Amniotic epithelial cell (primary cell): ENCODE measurements at regions not wholly inside any gene's neighbourhood (a gene's known extent, or its start where the extent isn't known, plus 50 kb on each side); places are given as distances from the start of the nearest gene placed in this dataset.
"Not testable (repeated sequence)": the region's sequence is repeated elsewhere in the genome, so short reads cannot be mapped to it uniquely, and the experiment has no call there.

Experiments used
- DNase-seq: peaks from one replicate; pipeline ENCODE4 v3.0.0-alpha.2; 2010; ENCODE audit warnings: low read depth

DNA sequence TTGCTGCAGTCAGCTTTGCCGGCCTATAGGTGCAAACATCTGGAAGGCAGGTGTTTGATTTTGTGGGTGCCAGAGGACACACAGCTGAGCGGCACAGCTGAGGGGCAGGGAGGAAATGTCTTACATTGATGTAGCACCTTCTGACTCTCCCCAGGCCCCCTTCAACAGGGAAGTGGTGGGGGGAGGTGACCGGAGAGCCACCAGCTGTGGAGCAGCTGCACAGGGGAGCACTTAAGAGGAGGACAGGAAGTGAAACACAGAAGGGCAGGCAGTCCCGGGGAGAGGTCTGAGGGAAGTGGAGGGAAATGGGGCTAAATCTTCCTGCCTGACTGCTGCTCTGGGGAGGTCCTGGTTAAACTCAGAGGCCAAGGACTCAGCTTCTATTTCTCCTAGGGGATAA is 409.1 kb downstream of the TNS1 start:
- DNase-seq, result no peak

DNA sequence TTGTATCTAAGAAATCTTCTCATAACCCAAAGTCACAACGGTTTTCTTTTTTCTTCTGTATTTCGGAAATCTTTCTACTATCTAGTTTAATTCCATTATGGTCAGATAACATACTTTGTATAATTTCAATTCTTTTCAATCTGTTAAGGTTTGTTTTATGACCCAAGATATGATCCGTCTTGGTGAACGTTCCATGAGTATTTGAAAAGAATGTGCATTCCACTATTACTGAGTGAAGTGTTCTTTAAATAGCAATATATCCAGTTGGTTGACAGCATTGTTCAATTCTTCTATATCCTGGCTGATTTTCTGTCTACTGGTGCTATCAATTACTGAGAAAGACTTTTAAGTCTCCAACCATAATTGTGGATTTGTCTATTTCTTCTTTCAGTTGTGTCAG is 414.5 kb downstream of the TNS1 start:
- no peak for DNase-seq

DNA sequence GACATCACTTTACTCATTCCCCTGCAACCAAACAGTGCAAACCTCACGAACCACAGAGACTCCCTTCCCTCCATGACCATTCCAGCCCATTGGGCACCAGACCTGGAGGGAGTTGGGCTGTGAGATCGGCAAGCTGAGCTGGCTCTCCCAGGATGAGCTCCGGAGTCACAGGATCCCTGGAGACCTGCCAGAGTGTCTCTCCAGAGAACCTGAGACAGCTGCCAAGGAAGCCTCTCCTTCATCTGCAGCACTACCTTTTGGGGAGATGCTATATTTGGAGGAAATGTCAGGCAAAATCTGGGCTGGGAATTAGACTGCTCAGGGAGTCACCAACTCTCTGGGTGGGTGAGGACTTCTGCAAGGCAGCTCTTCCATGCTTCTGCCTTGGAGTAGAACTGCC is 417.4 kb downstream of the TNS1 start:
- DNase-seq, result no peak

DNA sequence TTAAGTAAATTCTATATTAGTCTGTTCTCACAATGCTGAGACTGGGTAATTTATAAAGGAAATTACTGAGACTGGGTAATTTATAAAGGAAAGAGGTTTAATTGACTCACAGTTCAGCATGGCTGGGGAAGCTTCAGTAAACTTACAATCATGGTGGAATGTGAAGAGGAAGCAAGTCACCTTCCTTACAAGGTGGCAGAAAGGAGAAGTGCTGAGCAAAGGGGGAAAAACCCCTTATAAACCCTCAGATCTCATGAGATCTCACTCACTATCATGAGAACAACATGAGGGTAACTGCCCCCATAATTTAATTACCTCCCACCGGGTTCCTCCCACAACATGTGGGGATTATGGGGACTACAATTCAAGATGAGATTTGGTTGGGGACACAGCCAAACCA is 422.4 kb downstream of the TNS1 start:
- DNase-seq, result not testable (repeated sequence)

DNA sequence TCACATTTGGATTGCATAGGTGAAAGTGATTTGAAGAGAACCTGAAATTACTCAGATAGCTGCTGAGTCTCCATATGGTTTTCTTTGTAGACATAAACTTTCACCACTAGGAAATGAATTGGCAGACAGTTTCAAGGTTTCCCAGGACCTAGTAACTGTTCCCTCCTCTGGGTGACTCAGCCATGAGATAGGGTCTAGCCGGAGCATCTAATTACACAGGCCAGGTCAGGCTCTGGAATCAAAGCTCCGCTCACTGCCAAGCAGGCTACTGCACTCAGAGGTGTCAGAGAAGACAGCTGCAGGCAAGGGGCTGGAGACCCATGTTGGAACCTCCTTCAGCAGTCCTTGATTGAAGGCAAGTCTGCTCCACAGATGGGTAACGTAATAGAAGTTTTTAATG is 429.2 kb downstream of the TNS1 start:
- peak; percentile 61 for DNase-seq

DNA sequence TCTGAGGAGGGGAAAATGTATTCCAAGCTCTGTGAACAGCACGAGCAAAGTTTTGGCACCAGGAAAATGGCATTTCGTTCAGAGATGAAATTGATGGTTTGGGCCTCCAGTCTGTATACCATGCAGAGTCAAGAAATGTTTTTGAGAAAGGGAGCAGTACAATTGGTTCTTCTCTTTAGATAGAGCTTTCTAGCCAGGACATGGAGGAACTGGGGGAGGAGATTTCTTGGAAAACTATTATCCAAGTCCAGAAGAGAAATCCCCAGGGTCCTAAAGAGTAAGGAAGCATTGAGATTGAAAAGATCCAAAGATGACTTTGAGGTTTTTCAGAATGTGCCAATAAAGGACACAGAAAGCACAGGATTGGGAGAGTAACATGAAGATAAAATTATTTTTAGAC is 432.4 kb downstream of the TNS1 start:
- no peak for DNase-seq

DNA sequence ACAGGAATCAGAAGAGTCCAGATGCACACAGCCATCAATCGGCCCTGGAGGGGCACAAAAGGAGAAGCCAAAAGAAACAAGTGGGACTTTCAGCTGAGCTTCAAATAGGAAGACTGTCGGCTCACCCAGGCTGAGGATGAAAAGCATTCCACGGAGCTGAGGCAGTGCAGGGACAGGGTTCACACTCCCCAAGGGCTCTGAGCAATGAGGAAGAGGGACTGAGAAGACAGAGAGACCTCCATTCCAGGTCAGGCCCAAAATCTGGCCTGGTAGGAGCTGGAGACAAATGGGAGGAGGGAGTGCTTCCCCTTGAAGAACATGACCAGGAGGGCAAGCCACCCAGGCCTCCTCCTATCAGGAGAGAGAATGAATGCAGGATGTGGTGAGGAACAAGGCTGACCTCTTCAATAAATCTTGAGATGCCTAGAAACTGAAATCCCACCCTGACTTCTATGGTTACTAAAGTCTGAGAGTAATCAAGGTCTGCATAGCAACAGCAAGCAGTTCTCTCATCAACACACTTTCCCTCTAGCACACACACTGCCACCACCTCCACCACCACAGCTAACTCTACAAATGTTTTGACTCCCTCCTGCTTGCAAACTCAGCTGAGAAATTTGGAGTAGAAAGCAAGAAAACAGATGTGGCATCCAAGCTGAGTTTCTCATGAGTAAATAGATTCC is 434.4 kb downstream of the TNS1 start:
- DNase-seq, result no peak

DNA sequence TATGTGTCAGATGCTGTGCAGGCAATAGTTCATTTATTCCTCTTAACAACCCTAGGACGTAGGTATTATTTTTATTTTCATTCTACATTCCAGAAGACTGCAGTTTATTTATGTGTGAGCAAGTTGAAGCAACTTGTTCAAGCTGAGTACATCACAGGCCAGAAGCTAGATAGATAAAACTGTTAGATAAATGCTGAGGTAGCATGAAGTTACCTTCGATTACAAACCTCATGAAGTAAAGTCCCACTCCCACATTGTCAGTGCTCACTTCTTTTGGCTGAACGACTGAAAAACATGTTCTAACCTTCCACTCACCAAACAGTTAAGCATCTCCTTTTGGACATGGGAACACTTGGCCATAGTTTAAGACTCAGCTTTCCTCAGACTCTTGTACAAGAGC is 439.2 kb downstream of the TNS1 start:
- no peak for DNase-seq

DNA sequence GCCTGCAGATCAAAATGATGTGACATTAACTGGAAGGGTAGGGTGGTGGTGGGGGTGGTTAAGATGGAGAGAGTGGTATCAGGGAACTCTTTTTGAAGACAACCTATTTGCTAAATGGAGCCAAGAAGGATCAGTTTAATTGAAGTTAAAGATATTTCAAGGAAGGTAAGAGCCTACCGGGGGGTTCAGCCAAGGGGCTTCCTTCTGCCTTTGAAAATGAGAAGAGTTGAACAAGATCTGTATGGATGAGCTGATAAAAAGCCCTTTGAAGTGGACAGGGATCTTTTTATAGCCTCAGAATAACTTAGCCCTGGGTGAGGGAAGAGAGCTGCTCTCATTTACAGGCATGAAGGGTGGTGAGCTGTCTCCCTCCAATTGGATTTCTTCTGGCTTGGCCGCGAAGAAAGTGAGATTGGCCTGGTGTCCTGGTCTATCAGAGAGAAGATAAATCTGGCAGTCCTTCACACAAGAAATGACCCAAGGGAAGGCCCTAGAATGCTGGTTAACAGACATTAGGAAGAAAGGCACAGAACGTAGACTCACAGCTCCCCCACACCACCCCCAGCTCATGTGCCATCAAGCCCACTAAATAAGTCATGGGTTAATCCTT is 439.8 kb downstream of the TNS1 start:
- no peak for DNase-seq

DNA sequence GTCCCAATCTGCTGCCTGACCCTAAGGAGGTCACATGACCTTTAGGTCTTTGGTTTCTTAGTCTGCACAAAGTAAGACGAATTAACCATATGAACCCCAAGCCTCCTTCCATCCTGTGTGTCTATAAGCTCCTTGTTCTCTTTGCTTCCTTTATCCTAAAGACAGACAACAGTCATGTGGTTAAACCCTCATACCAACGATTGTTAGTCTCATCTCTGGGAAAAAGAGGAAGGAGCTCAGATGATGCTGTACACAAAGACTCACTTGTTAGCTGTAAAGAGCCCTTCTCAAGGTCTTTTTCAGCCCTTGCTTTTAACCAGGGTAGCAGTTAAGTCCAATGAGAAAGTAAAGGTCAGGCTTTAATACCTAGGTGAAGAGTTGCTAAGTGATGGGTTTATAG is 443.7 kb downstream of the TNS1 start:
- no peak for DNase-seq

DNA sequence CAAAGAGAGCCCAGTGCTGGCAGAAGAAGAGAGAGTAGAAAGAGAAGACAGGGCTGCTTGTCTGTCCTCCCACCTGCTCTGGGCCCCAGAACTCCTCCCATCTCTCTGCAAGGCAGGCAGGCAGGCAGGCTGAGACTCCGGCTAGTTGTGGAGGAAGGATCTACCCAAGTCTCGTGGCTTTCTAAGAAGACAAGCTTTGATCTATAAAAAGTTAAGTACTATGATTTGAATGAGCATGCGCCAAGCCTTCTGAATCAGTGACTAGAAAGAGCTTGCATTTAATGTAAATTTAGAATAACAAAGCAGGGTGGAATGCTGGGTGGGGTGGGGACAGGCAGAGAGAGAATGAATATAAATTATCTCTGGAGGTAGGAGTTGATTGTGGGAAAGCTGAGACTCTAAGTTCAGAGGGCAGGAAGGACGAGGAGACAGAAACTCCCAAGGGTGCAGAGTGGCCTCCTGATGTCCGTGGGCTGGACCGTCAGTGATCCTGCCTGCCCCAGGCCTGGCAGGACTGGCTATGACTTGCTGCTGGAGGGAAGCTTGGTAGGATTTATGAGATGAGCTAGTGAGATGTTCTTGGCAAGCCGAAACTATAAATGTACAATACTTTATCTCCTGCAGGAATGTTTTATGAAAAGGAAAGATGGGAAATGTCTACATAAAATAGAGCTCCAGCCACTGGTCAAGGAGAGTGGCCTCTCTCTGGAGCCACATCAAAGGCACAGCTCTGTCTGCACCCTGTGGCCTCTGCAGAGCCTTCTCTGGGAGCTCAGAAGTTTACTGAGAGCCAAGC is 447.5 kb downstream of the TNS1 start:
- DNase-seq, result peak; percentile 44

DNA sequence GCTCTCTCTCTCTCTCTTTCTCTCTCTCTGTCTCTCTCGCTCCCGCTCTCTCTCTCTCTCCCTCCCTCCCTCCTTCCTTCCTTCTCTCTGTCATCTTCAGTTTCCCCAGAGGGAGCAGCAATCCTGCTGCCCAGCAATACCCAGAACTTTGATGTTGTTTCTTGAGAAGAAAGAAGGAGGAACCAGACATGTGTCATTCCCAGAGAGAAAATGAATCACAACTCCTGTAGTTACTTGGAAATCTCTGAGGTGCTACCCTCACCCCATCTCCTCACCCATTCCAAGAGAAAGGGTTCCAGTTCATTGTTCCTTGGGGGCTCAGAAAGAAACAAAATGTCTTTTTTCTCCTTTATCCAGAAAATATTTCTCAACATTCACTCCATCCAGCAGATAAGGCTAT is 449.1 kb downstream of the TNS1 start:
- DNase-seq, result no peak

DNA sequence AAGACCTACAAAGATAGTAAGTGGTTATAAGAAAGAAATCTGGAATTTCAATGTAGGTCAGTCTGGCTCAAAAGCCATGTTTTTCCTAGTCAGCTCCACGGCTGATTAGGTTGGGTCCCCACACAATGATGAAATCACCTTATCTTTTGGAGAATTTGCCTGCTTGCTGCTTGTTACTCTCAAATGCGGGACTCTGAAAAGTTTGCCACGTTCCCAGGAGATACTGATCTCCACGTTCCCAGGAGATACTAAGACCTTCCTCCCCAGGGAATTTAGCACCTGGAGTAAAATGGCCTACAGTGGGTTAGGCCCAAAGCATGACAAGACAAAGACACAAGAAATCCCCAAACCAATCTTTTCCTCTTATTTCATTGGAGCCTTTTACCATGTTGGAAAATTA is 449.6 kb downstream of the TNS1 start:
- peak; percentile 30 for DNase-seq

DNA sequence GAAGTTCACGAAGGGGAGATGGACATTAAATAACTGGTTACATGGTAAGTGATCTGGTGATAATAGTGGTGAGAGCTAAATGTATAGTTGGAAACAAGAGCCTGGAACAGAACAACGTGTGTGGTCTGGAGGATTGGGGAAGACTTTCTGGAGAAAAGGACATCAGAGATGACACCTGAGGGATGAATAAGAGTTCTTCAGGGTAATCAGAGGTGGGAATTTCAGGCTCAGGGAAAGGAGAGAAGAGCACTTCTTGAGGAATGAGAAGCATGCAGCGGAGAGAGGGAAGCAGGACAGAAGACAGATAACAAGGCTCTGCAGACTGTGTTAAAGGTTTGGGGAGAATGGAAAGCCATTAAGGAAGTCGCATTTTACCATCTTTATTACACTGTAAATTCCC is 450.7 kb downstream of the TNS1 start:
- no peak for DNase-seq

DNA sequence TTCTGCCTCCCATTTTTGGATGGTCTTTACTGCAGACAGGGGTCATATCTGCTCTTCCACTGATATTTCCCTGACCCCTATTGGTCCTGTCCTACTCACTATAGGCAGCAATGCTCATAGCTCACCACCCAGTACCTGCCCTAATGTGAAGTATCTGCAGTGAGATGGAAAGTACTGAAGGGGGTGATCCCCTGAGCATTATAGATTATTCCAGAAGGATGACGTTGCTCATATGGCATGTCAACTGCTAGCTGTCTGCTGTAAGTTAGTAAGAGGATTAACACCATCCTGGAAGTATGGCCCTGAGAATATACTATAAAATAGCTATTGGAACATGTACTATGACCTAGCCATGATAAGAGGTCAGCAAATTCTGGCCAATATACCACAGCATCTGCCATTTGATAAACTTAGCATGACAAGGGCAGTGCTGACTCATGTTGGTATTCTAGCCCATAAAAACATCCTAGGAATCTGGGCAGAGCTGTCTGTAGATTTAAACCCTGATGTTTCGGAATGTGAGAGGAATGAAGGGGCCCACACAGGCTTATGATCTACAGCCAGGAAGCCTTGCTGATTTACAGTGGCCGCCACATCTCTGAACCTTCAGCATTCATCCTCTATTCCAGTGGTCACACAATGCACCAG is 451.4 kb downstream of the TNS1 start:
- peak; percentile 87 for DNase-seq

DNA sequence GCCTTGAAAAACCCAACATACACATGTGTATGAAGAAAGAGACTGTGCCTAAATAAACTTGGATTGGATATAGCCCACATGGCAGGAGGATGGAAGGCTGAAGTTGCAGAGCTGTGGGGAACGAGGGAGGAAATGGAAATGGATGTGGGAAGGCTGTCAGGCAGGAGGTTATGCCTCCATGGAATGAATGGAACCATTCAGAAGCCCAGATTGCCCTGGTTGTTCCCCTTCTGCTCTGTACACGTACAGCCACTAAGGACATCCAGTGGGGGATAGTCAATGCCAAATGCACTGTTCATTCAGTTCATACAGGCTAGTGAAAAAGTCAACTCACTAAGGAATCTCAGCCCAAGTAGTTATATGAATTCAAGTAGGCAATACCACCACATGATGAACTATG is 463.7 kb downstream of the TNS1 start:
- no peak for DNase-seq

DNA sequence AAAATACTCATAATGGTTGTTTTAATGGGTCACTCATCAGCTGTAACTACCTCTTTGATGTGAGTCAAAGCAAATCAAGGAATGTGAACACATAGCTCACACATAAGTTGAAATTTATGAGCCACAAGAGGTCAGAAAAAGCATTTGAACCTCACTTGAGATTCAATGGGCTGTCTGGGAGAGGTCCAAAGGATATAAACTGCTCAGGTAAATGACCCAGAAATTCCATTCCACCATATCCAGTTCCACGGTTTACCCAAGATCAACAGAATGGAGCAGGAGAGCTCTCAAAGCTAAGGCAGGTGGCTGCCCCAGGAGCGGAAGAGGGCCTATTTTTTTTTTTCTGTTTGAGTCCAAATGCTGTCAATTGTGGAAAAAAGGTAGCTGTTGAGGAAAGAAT is 464.1 kb downstream of the TNS1 start:
- DNase-seq, result no peak

DNA sequence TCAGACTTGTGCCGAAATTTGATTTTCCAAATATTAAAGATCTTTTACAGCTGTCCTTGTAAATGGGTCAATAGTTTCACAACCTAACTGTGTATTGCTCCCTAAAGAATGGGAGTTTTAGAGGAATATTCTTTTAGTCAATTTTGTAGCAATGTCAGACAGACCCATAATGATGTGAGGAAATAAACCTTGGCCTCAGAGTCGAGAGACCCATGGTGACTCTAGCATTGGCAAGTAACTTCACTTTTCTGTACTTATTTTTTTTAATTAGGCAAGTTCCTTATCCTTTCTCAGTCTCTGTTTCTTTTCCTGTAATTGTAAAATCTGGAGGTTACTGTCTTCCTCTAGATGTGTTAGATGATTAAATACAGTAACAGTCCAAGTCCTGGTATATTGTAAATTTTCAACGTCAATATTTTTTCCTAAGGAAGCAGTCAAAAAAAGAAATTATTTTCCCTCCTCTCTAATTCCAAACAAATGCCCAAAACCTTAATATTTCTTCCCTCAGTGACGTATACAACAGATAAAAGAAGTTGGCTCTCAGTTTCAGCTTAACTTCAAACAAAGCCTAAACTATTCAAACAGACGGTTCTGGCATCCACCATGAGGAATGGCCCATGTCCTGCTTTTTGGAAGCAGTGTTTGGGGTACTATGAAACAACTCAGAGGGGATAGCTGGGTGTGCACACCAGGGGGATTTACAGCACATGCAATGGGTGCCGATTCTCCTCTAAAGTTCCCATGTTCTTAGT is 466.7 kb downstream of the TNS1 start:
- DNase-seq, result no peak

DNA sequence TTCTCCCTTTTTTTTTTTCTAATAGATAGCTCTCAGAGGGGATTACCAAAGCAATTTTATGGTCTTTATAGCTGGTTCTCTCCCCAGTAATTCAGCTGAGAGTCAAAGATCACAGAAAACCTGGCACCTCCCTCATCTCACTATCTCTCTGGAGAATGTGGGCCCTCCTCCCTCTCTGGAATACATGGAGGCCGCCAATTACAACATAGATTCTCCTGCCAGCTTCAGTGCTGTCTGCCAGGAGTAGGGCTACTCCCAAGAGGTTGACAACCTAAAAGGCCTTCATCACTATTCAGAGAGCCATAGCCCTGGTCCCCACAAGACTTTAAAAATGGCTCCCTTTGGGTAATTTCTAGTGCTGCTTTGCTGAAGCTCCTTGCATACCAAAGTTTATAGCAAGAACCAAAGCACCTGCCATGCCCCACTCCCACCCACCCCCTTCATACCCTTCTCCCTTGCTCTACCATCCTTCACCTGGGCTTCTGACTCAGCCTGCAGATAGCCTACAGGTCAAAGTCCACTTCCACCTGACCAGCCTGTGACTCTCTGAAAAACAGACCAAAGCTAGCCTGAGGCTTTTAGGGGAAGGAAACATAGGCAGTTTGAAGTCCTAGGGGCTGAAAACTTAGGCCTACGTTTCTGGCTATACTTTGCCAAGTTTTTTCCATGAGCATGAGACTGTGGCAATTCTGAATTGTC is 472.3 kb downstream of the TNS1 start:
- DNase-seq, result peak; percentile 34

DNA sequence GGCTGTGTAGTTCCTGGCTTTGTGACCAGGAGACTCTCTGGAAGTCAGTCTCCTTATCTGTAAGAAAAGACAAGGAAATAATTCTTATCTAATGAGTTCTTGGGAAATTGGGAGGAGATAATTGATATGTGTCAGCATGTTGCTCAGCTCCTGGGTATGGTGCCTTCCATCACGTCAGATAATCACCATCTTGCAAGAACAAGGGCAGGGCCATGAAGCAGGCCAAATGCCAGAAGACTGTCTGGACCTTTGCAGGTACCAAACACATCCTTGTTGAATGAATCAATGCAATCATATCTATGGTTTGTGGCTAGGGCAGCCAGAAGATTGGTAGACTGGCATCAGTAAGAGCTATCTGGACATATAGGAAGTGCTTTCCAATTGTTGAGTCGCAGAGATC is 473.5 kb downstream of the TNS1 start:
- no peak for DNase-seq

DNA sequence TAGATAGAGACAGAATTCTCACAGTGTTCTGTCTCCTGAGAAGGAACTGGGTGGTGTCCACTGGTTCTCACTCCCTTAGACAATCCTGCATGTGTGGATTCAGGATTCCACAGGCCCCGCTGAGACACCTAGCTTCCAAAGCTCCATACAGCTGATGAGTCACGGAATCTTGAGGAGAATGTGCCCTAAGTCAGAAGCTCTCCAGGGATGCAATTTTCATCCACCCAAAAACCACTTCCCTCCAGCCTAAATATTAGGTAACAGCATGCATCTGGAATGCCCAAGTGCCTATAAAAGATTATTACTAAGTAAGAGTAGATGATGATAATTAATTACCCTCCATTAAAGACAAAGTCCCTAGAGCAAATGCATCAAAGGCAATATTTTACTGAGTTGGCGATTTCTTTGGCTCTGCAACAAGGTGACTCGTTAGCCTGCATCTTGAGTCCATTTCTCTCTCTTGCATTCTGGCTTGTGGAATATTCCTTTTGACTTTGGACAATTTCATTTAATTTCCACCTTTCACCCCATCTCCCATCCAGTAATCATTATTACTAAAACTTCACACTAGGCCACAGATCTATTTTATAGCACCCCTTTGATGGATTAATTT is 475.1 kb downstream of the TNS1 start:
- DNase-seq, result no peak
